Medulla oblongata (tissue), 1 donor: ENCODE measurements at regions not wholly inside any gene's neighbourhood (a gene's known extent, or its start where the extent isn't known, plus 50 kb on each side); places are given as distances from the start of the nearest gene placed in this dataset.
"Not testable (repeated sequence)": the region's sequence is repeated elsewhere in the genome, so short reads cannot be mapped to it uniquely, and the experiment has no call there.

ENCODE experiments used
- DNase-seq: peaks from one replicate; pipeline ENCODE4 v3.0.0-alpha.2; 2015; ENCODE audit errors: extremely low spot score

DNA sequence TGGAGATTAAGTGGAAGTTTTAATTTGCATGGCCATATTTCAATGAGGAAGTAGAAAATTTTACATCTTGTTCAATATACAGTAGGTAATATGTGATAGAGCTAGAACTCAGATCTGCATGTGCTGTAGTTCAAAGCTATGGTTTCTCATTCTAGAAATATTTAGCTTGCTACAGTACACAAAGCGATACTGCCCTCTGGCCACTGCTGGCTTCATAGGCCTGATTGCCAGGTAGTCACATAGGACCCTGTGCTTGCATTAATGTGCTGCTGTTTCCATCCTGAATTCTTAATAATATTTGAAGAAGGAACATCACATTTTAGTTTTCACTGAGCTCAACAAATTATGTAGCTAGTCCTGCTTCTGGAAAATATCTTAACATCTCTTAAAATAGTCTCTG is 87.0 kb downstream of the PLSCR2 start:
- no peak for DNase-seq

DNA sequence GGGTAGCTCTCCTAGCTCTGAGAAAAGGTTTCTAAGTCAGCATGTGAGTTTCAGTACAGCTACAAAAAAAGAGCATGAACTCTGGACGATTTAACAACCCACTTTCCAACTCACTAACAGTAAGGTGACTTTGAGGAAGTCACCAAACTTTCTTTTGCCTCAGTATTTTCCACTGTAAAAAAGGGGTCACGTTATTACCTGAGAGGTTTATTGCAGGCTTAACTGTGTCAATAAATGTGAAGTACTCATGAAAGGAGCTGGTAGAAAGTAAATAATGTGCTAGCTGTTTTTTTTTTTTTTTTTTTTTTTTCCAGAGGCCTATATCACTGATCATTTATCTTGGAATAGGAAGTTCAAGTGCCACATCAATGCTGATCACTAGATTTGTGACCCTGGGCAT is 89.3 kb downstream of the PLSCR2 start:
- no peak for DNase-seq

DNA sequence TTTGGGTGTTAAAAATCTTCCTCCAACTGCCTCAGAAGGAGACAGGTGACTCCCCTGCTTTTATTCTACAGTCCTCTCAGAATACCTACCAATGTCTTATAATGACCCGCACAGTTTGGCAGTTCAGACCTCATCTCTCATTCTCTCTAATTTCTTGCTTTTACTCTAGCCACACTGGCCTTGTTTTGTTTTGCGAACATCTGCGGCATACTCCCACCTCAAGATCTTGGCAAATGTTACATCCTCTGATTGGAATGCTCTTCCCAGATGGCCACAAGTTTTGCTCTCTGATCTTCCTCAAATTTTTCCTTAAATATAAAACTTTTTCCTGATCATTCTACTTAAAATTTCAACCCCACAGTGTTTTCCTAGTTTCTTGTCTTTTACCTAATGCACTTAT is 94.1 kb downstream of the PLSCR2 start:
- no peak for DNase-seq

DNA sequence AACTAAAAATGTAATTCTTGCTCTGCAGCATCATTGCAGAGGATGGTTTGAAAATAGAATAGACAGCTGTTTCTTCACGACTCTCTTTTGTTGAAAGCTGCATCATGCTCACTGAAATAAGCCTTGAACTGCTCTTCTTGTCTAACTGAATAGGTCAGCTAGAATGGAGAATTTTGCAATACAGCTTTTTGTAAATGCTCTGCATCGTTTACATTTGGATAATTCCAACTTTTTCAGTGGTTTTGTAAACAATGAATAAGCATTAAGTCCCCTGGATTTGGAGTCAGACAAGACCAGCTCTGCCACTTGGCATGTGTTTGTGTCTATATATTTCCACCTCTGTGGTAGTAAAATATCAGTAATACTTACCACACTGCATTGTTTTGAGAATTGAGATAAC is 95.2 kb downstream of the PLSCR2 start:
- DNase-seq, result no peak

DNA sequence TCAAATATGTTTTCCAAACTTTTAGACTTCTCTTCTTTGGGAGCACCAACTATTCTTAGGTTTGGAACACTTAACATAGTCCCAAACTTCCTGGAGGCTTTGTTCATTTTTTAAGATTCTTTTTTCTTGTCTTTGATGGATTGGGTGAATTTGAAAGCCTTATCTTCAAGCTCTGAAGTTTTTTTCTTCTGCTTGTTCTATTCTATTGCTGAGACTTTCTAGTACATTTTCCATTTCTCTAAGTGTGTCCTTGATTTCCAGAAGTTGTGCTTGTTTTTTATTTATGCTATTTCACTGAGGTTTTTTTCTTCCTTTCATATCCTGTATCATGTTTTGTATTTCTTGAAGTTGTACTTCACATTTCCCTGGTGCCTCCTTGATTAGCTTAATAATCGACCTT is 97.5 kb downstream of the PLSCR2 start:
- no peak for DNase-seq

DNA sequence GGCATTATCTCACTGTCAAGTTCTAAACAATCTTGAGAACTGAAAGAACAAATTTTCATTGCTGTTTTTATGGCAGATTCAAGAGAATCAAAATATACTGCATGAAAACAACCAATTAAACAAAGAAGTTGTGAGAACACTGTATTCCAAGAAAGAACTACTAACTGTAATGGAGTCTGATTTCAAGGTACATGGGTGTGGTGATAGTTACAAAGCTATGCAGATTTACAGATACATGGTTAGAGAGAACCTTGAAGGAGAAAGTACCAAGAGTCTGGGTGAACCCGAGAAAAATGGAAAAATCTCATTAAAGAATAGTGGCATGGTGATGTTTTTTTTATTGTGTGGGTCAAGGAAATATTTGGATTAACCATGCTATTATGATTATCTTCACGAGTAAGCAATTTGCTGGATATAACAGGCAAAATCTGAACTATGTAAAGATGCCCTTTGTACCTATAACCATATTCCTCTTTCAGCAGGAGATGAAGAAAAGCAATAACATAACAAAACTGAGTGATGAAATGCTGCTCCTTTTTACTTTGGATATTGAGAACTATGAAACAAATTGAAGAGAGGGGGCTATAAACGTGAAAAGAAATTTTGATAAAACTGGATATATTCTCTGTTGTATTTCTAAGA is 100.4 kb downstream of the PLSCR2 start:
- DNase-seq, result no peak

DNA sequence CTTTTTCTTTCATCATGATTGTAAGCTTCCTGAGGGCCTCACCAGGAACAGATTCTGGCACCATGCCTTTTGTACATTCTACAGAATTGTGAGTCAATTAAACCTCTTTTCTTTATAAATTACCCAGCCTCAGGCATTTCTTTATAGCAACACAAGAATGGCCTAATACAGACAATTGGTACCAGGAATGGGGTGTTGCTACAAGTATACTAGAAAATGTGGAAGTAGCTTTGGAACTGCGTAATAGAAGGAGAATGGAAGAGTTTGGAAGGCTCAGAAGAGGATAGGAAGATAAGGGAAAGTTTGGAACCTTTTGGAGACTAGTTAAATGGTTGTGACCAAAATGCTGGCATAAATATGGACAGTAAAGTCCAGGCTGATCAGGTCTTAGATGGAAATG is 108.9 kb upstream of the PLSCR4 start:
- DNase-seq, result no peak

DNA sequence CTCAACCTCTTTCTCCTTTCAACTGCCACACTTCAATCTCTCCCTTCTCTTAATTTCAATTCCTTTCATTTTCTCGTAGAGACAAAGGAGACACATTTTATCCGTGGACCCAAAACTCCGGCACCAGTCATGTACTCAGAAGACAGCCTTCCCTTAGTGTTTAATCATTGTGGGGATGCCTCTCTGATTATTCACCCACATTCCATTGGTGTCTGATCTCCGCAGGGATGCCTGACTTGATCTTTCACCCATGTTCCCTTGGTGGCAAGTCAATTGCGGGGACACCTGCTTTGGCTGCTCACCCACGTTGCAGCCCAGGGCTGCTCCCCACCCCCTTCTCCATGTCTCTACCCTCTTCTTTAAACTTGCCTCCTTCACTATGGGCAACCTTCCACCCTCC is 103.5 kb upstream of the PLSCR4 start:
- DNase-seq, result not testable (repeated sequence)

DNA sequence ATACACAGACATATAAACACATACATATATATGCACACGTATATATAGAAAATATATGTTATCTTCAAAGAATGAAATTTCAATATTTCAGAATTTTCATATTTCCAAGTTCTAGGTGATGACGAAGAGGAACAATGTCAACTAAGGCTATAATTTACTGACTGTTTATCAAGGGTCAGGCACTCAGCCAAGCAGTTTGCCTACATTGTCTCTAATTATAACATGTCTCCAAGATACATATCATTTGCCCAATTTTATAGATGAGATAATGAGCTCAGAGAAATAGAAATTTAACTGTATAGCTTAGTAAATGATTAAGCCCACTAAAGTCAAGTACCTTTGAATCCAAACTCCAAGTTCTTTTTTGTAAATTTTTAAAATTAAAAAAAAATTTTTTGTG is 99.9 kb upstream of the PLSCR4 start:
- no peak for DNase-seq

DNA sequence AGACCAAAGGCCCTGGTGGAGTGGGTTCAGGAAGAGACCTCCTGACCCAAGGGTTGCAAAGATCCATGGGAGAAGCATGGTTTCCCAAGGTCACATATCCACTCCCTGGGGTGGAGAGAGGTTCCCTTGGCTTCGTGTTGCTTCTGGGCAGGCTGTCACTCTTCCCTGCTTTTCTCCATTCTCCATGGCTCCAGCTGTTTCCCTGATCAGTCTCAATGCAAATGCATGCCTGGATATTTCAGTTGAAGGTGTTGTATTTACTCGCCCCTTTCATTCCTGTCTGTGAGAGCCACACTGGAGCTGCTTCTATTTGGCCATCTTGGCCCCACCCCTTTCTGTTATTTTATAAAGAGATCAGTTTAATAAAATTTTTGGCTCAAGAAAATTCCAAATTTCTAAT is 95.0 kb upstream of the PLSCR4 start:
- no peak for DNase-seq

DNA sequence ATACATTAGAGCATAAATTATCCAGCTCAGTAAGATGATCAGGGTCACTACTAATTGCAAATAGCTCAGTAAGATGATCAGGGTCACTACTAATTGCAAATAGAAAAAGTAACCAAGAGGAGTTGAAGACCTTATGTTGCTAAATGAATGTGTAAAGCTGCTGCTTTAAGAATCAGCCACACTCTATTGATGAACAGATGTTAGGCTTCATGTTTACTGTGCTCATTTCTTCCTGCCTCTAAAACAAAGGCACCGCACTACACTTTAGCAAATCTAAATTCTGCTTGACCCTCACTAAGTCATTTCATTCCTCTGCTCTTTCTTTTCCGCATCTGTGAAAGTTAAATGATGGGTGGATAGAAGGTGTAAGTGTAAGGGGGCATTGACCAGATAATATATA is 92.6 kb upstream of the PLSCR4 start:
- DNase-seq, result no peak

DNA sequence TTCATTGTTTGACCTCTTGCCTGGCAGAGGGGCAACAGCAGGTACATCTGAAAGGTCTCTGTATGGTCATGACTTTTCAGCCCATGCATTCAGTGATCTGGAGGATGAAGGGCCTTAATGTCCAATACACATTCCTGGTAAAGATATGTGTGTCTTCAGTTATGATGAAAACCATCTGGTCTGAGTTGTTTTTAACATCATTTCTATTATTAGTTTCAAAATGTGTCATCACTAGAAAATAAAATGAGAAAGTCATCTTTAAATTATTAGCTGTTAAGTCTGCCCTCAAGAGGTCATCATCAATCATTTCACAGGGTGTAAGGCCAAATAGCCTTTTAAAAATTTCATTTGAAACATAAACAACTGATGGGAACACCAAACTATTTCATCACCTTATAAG is 92.1 kb upstream of the PLSCR4 start:
- DNase-seq, result no peak

DNA sequence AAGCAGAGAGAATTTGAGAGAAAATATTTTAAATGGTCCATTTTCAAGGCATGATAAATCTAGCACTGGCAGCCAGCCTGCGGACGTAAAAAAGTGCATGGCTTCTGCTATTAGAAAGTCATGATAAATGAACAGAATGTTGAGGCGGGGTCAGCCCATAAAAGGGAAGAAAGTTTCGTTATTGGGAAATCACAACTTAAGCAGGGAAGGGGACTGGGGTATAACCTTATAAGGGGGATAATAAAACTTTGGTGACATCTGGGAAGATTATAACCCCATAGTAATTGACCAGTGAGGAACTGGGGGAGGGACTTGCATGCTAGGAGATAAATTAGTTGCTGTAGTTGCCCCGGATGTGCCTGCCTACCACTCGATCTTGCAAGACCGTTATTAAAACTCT is 88.4 kb upstream of the PLSCR4 start:
- DNase-seq, result no peak

DNA sequence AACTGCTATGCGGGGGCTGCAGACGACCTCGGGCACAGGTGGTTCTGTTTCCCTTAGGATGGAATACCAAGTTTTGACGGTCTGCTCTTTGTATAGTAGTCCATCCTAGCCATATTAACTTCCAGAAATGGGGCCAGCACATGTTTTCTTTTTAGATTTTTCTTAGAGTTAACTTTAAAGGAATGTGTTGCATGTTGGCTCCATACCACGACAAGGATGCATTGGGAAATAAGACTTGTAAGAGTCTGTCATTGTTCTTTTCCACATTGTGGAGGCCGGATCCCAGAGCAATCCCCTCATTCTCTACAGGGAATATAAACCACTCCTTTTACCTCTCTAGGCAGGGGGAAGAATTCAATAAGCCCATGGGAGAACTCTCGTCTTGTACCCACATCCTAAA is 87.1 kb upstream of the PLSCR4 start:
- no peak for DNase-seq

DNA sequence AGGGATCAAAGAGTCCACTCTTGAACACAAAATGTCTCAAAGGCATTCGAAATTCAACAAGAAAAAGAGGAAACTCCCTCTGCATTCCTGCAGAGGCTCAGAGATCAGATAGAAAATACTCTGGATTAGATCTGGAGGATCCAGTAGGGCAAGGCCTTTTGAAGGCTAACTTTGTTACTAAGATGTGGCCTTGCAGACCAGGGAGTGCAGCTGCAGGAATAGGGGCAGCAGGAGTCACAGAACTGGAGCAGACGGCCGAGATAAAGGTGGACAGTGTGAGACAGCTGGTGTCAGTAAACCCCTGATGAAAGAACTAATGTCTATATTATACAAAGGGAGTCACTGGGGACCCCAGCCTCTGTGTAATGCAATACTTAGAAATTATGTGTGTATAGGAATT is 84.5 kb upstream of the PLSCR4 start:
- DNase-seq, result no peak

DNA sequence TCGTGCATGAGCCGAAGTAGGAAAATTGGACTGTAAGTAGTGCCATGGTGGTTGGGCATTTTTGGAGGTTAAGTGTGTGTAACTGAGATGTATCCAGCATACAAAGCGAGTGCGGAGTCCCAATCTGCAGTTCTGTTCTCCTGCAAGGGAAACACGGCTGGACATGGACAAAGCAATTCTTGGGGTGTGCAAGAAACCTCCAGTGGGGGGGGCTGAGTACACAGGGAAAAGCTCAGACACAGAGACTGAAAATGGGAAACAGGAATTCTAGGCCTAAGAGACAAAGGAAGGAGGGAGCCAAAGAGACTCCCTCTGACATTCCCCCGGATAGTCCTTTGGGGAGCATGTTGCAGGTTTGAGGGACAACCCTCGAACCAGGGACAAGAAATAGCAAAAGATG is 83.2 kb upstream of the PLSCR4 start:
- peak; percentile 36 for DNase-seq

DNA sequence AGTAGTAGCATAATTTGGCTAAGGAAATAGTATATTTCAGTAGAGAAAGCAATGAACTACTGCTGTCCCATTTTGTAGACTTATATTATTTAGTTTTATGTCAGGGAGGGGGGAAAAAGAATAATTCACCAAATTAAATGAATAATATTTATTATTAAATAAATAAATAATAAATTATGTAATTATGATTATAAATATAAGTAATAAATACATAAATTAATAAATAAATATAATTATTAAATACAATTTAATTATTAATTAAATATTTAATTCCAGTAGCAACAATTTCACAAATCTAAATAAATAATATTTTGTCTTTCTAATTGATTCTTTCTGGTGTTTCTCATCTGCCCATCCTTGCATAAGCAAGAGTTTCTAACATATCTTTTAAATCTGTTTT is 81.1 kb upstream of the PLSCR4 start:
- DNase-seq, result no peak

DNA sequence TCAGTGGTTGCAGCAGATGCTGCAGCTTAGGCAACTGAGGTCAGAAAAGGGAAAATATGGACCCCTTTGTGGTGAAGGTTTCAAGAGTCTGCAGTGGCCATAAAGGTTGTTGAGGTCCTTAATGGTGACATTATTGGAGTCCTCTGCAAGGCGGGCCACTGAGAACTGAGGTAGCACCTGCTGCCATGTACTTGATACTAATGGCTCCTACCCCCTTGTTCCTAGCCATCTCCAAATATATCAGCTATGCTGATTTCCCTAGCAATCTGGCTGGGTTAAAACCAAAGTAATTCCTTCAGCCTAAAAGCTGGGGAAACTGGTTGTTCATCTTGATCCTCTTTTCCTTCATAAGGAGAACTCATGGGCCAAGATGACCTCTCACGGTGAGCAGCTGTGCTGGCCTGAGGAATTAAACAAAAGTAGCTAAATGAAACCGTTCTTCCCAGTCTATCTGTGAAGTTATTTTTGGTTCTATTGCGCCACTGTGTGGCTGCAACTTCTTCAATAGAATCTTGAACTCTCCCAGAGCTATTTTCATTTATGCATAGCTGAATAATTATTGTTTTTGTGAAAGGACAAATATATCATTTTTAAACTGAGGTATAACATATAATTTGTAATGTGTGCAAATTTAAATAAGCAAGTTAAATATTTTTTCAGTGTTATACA is 76.1 kb upstream of the PLSCR4 start:
- peak; percentile 73 for DNase-seq

DNA sequence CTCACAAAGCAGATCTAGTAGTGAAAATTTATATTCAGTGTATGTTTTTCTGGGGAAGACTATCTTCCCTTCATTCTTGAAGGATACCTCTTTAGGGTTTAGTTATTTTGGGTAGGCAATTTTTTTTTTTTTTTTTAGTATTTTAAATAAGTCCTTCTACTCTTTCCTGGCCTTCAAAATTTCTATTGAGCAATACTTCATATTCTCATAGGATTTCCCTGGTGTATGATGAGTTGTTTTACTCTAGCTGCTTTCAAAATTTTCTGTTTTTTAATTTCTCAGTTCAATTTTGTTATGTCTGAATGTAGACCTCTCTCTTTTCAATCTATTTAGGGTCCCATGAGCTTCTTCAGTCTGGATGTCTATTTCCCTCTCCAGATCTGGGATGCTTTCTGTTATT is 74.3 kb upstream of the PLSCR4 start:
- no peak for DNase-seq

DNA sequence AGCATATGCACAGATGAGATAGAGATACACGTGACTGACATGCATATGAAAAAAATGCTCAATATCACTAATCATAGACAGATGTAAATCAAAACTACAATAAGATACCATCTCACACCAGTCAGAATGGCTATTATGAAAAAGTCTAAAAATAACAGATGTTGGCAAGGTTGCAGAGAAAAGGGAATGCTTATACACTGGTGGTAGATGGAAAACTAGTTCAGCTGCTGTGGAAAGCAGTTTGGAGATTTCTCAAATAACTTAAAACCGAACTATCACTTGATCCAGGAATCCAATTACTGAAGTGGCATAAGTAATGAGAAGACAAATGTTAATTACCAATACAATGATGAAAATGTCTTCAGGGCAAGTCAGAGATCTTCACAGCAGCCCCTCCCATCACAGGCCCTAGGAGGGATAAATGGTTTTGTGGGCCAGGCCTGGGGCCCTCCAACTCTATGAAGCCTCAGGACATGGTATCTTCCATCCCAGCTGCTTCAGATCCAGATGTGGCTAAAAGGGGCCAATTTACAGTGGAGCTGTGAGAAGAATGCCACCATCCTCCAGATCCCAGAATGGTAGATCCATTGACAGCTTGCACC is 71.4 kb upstream of the PLSCR4 start:
- no peak for DNase-seq

DNA sequence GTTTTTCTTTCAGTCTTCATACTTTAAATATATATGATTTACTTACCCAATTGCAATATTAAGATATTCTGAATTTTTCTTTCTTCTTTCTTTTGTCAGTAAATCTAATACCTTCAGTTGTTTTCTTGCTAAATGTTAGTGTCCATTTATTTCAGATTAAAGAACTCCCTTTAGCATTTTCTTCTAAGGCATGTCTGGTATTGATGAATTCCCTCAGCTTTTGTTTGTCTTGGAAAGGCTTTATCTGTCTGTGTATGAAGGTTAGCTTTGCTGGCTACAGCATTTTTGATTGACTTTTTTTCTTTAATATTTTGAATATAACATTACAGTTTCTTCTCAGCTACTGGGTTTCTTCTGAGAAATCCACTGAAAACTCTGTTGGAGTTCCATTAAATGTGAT is 64.0 kb upstream of the PLSCR4 start:
- DNase-seq, result no peak

DNA sequence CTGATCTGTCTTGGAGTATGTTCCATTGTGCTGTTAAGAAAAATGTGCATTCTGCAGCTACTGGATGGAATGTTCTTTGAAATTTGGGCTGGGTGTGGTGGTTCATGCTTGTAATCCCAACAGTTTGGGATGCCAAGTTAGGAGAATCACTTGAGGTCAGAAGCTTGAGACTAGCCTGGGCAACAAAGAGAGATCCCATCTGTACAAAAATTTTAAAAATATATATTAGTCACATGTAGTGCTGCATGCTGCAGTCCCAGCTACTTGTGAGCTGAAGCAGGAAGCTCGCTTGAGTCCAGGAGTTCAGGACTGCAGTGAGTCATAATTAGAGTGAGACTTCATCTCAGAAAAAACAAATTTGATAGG is 62.8 kb upstream of the PLSCR4 start:
- DNase-seq, result no peak

DNA sequence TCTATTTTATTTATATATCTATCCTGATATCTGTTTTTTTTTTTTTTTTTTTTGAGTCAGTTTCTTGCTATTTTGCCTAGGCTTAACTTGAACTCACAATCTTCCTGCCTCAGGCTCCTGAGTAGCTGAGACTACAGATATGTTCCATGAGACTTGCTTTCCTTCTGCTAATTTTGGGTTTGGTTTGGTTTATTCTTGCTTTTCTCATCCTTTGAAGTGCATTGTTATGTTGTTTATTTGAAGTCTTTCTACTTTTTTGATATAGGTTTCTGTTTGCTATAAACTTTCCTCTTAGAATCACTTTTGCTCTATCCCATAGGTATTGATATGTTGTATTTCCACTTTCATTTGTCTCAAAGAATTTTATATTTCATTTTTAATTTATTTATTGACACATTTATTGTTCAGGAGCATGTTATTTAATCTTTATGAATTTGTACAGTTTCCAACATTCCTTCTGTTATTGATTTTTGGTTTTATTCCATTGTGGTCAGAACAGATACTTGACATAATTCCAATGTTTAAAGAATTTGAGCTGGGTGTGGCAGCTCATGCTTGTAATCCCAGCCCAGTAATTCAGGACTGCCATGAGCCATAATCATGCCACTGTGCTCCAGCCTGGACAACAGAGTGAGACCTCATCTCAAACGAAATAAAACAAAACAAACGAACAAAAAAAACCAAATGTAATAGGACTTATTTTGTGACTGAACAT is 62.3 kb upstream of the PLSCR4 start:
- DNase-seq, result no peak
